ENCODE measurements at regions not wholly inside any gene's neighbourhood (a gene's known extent, or its start where the extent isn't known, plus 50 kb on each side); places are given as distances from the start of the nearest gene placed in this dataset.

DNA sequence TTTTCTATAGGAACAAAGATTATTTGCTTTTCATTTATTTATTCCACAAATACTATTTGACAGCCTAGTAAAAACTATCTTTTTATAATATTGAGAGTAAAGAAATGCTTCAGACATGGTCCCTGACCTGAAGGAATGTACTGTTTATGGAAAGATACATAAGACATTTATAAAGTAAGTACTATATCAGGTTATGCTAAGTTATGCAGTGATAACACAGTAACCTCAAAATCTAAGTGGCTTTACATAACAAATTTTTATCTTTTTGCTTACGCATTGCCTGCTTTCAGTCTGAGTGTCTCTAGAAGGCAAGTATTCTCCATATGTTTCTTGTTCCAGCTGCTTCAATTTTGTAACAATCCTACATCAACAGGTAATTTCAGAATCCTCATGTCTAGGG, 694.0 kb downstream of the SQOR start:
- no peaks in the 10 kb centered on the region for H3K9me3 ChIP-seq (ENCODE audit: control insufficient read depth in 2 of 2, insufficient read depth in 1 of 2, low read length in 1 of 2)
- no peaks in the 10 kb centered on the region for H3K27me3 ChIP-seq (ENCODE audit: control insufficient read depth in 2 of 2, insufficient read depth in 1 of 2, low read length in 1 of 2)
- no peak overlapping the region for H3K4me3 ChIP-seq (ENCODE audit: low read length in 2 of 2)
- DNase-seq (ENCODE audit: low read depth in 6 of 9, low spot score in 9 of 9), result no peak
- H3K27ac ChIP-seq (ENCODE audit: low read depth in 1 of 2, low read length in 1 of 2), result no peak overlapping the region
- WGBS, result 99% methylated on average over 1 of the region's 1 CpG
- H3K4me1 ChIP-seq (ENCODE audit: control insufficient read depth in 2 of 2, insufficient read depth in 2 of 2, low read length in 2 of 2), result no peaks in the 10 kb centered on the region
- H3K36me3 ChIP-seq (ENCODE audit: control insufficient read depth in 2 of 2, insufficient read depth in 2 of 2, low read length in 1 of 2), result no peaks in the 10 kb centered on the region

GRCh38 chr15:46329876-46330275, 695.0 kb downstream of the SQOR start:
- Histone ChIP-seq H3K4me3 (ENCODE audit: low read length in 2 of 2) (no peak overlapping the region), H3K27ac (ENCODE audit: low read depth in 1 of 2, low read length in 1 of 2) (no peak overlapping the region), H3K36me3 (ENCODE audit: control insufficient read depth in 2 of 2, insufficient read depth in 2 of 2, low read length in 1 of 2) (no peaks in the 10 kb centered on the region), H3K4me1 (ENCODE audit: control insufficient read depth in 2 of 2, insufficient read depth in 2 of 2, low read length in 2 of 2) (no peaks in the 10 kb centered on the region), H3K27me3 (ENCODE audit: control insufficient read depth in 2 of 2, insufficient read depth in 1 of 2, low read length in 1 of 2) (no peaks in the 10 kb centered on the region), H3K9me3 (ENCODE audit: control insufficient read depth in 2 of 2, insufficient read depth in 1 of 2, low read length in 1 of 2) (no peaks in the 10 kb centered on the region)
- WGBS, result 89% methylated on average over 1 of the region's 1 CpG
- no peak for DNase-seq (ENCODE audit: low read depth in 6 of 9, low spot score in 9 of 9)

DNA sequence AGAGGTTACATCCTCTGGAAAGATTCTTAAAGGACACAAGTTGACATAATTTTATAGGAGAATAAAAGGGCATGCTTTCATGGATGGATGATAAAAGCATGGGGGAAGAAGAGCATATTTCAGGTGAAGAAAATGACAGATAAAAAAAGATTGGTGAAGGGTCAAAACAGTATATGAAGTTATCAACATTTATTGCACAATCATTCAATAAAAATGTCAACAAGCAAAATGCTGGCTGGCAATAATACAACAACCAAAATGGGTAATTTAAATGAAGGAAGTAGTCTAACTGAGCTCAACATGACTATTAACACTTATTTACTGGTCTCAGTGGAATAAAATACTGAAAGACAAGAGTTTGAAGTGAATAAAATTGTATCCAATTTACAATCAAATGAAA, 696.7 kb downstream of the SQOR start:
- no peak overlapping the region for H3K4me3 ChIP-seq (ENCODE audit: low read length in 2 of 2)
- H3K27me3 ChIP-seq (ENCODE audit: control insufficient read depth in 2 of 2, insufficient read depth in 1 of 2, low read length in 1 of 2), result no peaks in the 10 kb centered on the region
- no peaks in the 10 kb centered on the region for H3K9me3 ChIP-seq (ENCODE audit: control insufficient read depth in 2 of 2, insufficient read depth in 1 of 2, low read length in 1 of 2)
- H3K36me3 ChIP-seq (ENCODE audit: control insufficient read depth in 2 of 2, insufficient read depth in 2 of 2, low read length in 1 of 2), result no peaks in the 10 kb centered on the region
- no peaks in the 10 kb centered on the region for H3K4me1 ChIP-seq (ENCODE audit: control insufficient read depth in 2 of 2, insufficient read depth in 2 of 2, low read length in 2 of 2)
- DNase-seq (ENCODE audit: low read depth in 6 of 9, low spot score in 9 of 9), result no peak
- no peak overlapping the region for H3K27ac ChIP-seq (ENCODE audit: low read depth in 1 of 2, low read length in 1 of 2)

- Histone ChIP-seq H3K9me3 (ENCODE audit: control insufficient read depth in 2 of 2, insufficient read depth in 1 of 2, low read length in 1 of 2) (peaks cover 0 to 2% of the 10 kb centered on the region in 2 donors), H3K27ac (ENCODE audit: low read depth in 1 of 2, low read length in 1 of 2) (no peak overlapping the region), H3K27me3 (ENCODE audit: control insufficient read depth in 2 of 2, insufficient read depth in 1 of 2, low read length in 1 of 2) (no peaks in the 10 kb centered on the region), H3K4me3 (ENCODE audit: low read length in 2 of 2) (no peak overlapping the region), H3K36me3 (ENCODE audit: control insufficient read depth in 2 of 2, insufficient read depth in 2 of 2, low read length in 1 of 2) (no peaks in the 10 kb centered on the region), H3K4me1 (ENCODE audit: control insufficient read depth in 2 of 2, insufficient read depth in 2 of 2, low read length in 2 of 2) (no peaks in the 10 kb centered on the region)
- no peak for DNase-seq (ENCODE audit: low read depth in 6 of 9, low spot score in 9 of 9)
- 79% methylated on average over 7 of the region's 7 CpGs for WGBS
Observed at GRCh38 chr15:46343196-46343935, 708.5 kb downstream of the SQOR start.

DNA sequence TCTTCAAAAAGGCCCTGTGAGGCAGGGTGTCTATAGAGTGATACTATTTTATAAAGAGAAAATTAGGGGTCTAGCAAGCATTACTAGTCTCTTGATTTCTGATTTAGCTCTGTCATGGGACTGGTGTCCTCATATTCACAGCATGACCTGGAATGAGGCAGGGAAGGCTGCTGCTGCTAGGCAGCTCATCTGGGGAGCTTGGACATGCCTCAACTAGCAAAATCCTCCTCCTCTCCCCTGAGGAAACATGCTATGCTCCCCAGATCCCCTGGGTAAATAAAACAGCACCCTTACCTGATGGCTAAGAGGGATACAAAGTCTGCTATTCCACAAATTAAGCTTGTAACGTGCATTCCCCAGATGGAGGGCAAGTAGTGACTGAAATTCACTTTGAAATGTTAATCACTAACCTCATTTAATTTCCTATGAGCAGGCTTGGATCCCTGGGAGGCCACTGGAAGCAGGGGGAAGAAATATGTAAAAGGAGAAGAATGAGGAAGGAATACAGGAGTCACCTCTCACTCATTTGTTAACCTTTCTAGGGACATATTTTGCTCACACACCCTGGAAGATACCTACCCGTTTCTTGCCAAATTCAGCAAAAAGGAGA, 709.4 kb downstream of the SQOR start:
- Histone ChIP-seq H3K27me3 (ENCODE audit: control insufficient read depth in 2 of 2, insufficient read depth in 1 of 2, low read length in 1 of 2) (no peaks in the 10 kb centered on the region), H3K36me3 (ENCODE audit: control insufficient read depth in 2 of 2, insufficient read depth in 2 of 2, low read length in 1 of 2) (no peaks in the 10 kb centered on the region), H3K4me1 (ENCODE audit: control insufficient read depth in 2 of 2, insufficient read depth in 2 of 2, low read length in 2 of 2) (no peaks in the 10 kb centered on the region), H3K4me3 (ENCODE audit: low read length in 2 of 2) (no peak overlapping the region), H3K9me3 (ENCODE audit: control insufficient read depth in 2 of 2, insufficient read depth in 1 of 2, low read length in 1 of 2) (peaks cover 0 to 2% of the 10 kb centered on the region in 2 donors), H3K27ac (ENCODE audit: low read depth in 1 of 2, low read length in 1 of 2) (peak overlapping the region in 1 of 2 donors; percentile 51)
- DNase-seq (ENCODE audit: low read depth in 6 of 9, low spot score in 9 of 9), result no peak
- 61% methylated on average over 2 of the region's 2 CpGs for WGBS

- DNase-seq (ENCODE audit: low read depth in 6 of 9, low spot score in 9 of 9), result no peak
- 95% methylated on average over 3 of the region's 3 CpGs for WGBS
- Histone ChIP-seq H3K27ac (ENCODE audit: low read depth in 1 of 2, low read length in 1 of 2) (no peak overlapping the region), H3K4me3 (ENCODE audit: low read length in 2 of 2) (no peak overlapping the region), H3K36me3 (ENCODE audit: control insufficient read depth in 2 of 2, insufficient read depth in 2 of 2, low read length in 1 of 2) (no peaks in the 10 kb centered on the region), H3K4me1 (ENCODE audit: control insufficient read depth in 2 of 2, insufficient read depth in 2 of 2, low read length in 2 of 2) (no peaks in the 10 kb centered on the region), H3K9me3 (ENCODE audit: control insufficient read depth in 2 of 2, insufficient read depth in 1 of 2, low read length in 1 of 2) (peaks cover 0 to 2% of the 10 kb centered on the region in 2 donors), H3K27me3 (ENCODE audit: control insufficient read depth in 2 of 2, insufficient read depth in 1 of 2, low read length in 1 of 2) (no peaks in the 10 kb centered on the region)
Observed at GRCh38 chr15:46344915-46345314, 710.1 kb downstream of the SQOR start.

GRCh38 chr15:46354443-46354842, 719.6 kb downstream of the SQOR start:
- no peaks in the 10 kb centered on the region for H3K27me3 ChIP-seq (ENCODE audit: control insufficient read depth in 2 of 2, insufficient read depth in 1 of 2, low read length in 1 of 2)
- H3K4me3 ChIP-seq (ENCODE audit: low read length in 2 of 2), result no peak overlapping the region
- WGBS, result 92% methylated on average over 3 of the region's 3 CpGs
- no peaks in the 10 kb centered on the region for H3K36me3 ChIP-seq (ENCODE audit: control insufficient read depth in 2 of 2, insufficient read depth in 2 of 2, low read length in 1 of 2)
- peaks cover 4 to 15% of the 10 kb centered on the region in 2 donors for H3K9me3 ChIP-seq (ENCODE audit: control insufficient read depth in 2 of 2, insufficient read depth in 1 of 2, low read length in 1 of 2)
- H3K4me1 ChIP-seq (ENCODE audit: control insufficient read depth in 2 of 2, insufficient read depth in 2 of 2, low read length in 2 of 2), result no peaks in the 10 kb centered on the region
- DNase-seq (ENCODE audit: low read depth in 6 of 9, low spot score in 9 of 9), result no peak
- no peak overlapping the region for H3K27ac ChIP-seq (ENCODE audit: low read depth in 1 of 2, low read length in 1 of 2)

DNA sequence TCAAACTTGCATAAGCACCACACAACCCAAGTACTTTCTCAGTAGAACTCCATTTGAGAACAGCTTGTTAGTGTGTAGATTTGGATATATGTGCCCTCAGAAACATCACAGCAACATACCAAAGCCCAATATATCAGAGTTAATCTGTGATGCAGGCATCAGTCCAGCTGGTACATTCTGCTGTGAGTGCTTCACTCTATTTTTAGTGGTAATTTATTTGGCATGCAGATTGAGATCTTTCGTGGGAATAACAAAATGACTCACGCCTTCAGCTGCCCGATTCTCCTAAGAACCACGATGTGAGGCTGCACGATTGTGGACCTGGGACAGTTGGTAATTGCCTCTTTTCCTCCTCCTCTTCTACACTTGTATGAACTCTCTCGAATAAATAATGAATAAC, 730.7 kb downstream of the SQOR start:
- no peak for DNase-seq (ENCODE audit: low read depth in 6 of 9, low spot score in 9 of 9)
- H3K27ac ChIP-seq (ENCODE audit: low read depth in 1 of 2, low read length in 1 of 2), result no peak overlapping the region
- no peaks in the 10 kb centered on the region for H3K27me3 ChIP-seq (ENCODE audit: control insufficient read depth in 2 of 2, insufficient read depth in 1 of 2, low read length in 1 of 2)
- 94% methylated on average over 6 of the region's 6 CpGs for WGBS
- no peaks in the 10 kb centered on the region for H3K4me1 ChIP-seq (ENCODE audit: control insufficient read depth in 2 of 2, insufficient read depth in 2 of 2, low read length in 2 of 2)
- no peak overlapping the region for H3K4me3 ChIP-seq (ENCODE audit: low read length in 2 of 2)
- no peaks in the 10 kb centered on the region for H3K9me3 ChIP-seq (ENCODE audit: control insufficient read depth in 2 of 2, insufficient read depth in 1 of 2, low read length in 1 of 2)
- H3K36me3 ChIP-seq (ENCODE audit: control insufficient read depth in 2 of 2, insufficient read depth in 2 of 2, low read length in 1 of 2), result no peaks in the 10 kb centered on the region

DNA sequence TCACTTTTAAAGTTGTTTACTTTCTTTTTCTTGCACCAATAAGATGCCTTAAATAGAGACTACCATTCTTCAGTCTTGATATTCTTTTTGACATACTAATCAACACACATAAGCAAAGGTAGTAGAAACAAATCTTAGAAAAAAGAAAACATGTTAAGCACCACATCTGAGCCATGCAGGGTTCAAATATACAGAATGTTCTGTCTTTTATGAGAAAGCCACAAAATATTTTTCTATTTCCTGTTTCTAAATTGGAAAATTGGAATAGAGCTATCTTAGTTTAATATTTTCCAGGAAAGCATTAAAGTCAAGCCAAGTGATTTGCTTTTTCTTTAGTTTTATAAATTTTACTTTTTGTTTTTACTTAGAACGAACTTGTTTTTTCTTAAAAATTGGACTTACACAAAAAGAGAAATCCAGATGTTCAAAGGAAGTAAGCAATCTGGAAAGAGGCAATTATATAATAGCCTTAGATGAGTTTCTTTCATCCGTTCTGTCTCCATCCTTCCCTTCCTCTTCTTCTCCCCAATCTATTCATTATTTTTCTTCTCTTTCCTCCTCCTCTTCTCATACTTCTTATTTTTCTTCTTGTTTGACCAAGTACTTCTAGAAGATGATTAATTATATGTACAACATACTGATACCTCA, 731.7 kb downstream of the SQOR start:
- H3K36me3 ChIP-seq (ENCODE audit: control insufficient read depth in 2 of 2, insufficient read depth in 2 of 2, low read length in 1 of 2), result no peaks in the 10 kb centered on the region
- H3K4me1 ChIP-seq (ENCODE audit: control insufficient read depth in 2 of 2, insufficient read depth in 2 of 2, low read length in 2 of 2), result no peaks in the 10 kb centered on the region
- WGBS, result 87% methylated on average over 2 of the region's 2 CpGs
- no peak overlapping the region for H3K27ac ChIP-seq (ENCODE audit: low read depth in 1 of 2, low read length in 1 of 2)
- H3K4me3 ChIP-seq (ENCODE audit: low read length in 2 of 2), result no peak overlapping the region
- DNase-seq (ENCODE audit: low read depth in 6 of 9, low spot score in 9 of 9), result no peak
- no peaks in the 10 kb centered on the region for H3K27me3 ChIP-seq (ENCODE audit: control insufficient read depth in 2 of 2, insufficient read depth in 1 of 2, low read length in 1 of 2)
- no peaks in the 10 kb centered on the region for H3K9me3 ChIP-seq (ENCODE audit: control insufficient read depth in 2 of 2, insufficient read depth in 1 of 2, low read length in 1 of 2)

Measured in thymus (tissue), 11 donors.